Thoracic aorta (tissue), 2 donors: ENCODE measurements at regions not wholly inside any gene's neighbourhood (a gene's known extent, or its start where the extent isn't known, plus 50 kb on each side); places are given as distances from the start of the nearest gene placed in this dataset.
"Not testable (repeated sequence)": the region's sequence is repeated elsewhere in the genome, so short reads cannot be mapped to it uniquely, and the experiment has no call there.

Source experiments
- ATAC-seq: fragments of 150-250 bp; one replicate; pipeline ENCODE4 v1.8.0; 2017; ENCODE audit warnings: low read depth; ENCODE audit not compliant: insufficient number of reproducible peaks, low FRiP score
- DNase-seq: peaks from one replicate; pipeline ENCODE4 v3.0.0-alpha.2; 2020; ENCODE audit warnings: low spot score
- H3K27ac ChIP-seq, 2 donors: fragments of 200-600 bp; sonication (generic); 1 replicate in 1 of 2; 2 replicates in 1 of 2; pipeline ENCODE4 v1.5.1; 2016; ENCODE audit warnings: mild to moderate bottlenecking in 2 of 2, moderate library complexity in 2 of 2
- H3K27me3 ChIP-seq: fragments of 200-600 bp; sonication (generic); replicated peaks from 2 replicates; pipeline ENCODE4 v1.6.0; 2016; ENCODE audit warnings: mild to moderate bottlenecking; ENCODE audit not compliant: insufficient read depth
- H3K36me3 ChIP-seq: fragments of 200-600 bp; sonication (generic); one replicate; pipeline ENCODE4 v1.5.1; 2016
- H3K4me1 ChIP-seq, 2 donors: fragments of 200-600 bp; sonication (generic); 1 replicate in 1 of 2; 2 replicates in 1 of 2; pipeline versions ENCODE4 v1.5.1 to v1.6.0; 2016; ENCODE audit warnings: low read depth in 2 of 2, mild to moderate bottlenecking in 1 of 2; ENCODE audit not compliant: control insufficient read depth in 1 of 2
- H3K4me3 ChIP-seq: fragments of 200-600 bp; sonication (generic); 2 replicates; pipeline ENCODE4 v1.5.1; 2016; ENCODE audit warnings: mild to moderate bottlenecking
- H3K9me3 ChIP-seq: fragments of 200-600 bp; sonication (generic); 2 replicates; pipeline ENCODE4 v1.5.1; 2016
- TF ChIP-seq, protein P1 (sequence below): fragments of 200-600 bp; sonication (generic); IDR thresholded peaks from one replicate; pipeline ENCODE4 v1.5.1; 2019; ENCODE audit warnings: antibody characterized with exemption

DNA sequence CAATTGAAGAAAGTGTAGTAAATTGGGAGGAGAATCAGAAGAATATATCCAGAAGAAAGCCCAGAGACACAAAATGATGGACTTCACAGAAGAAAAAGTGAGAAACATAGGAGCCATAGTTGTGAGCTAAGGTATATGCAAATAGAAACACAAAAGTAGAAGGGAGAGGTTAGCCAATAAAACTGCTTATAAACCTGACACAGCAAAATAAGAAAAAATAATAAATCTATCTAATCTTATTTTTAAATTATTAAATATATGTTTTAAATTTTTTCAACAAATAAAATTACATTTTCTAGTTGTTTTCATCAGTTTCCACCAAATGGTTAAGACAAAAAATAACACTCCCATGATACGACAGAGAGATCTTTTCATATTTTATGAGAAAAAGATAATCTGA lies 903.5 kb downstream of the DNAJB9 start:
- Histone ChIP-seq H3K27ac (no peak overlapping the region), H3K36me3 (no peaks in the 10 kb centered on the region), H3K27me3 (no peaks in the 10 kb centered on the region), H3K9me3 (no peaks in the 10 kb centered on the region), H3K4me3 (no peak overlapping the region), H3K4me1 (no peaks in the 10 kb centered on the region)
- ATAC-seq (no peak), DNase-seq (no peak)
- TF ChIP-seq, protein P1, sequence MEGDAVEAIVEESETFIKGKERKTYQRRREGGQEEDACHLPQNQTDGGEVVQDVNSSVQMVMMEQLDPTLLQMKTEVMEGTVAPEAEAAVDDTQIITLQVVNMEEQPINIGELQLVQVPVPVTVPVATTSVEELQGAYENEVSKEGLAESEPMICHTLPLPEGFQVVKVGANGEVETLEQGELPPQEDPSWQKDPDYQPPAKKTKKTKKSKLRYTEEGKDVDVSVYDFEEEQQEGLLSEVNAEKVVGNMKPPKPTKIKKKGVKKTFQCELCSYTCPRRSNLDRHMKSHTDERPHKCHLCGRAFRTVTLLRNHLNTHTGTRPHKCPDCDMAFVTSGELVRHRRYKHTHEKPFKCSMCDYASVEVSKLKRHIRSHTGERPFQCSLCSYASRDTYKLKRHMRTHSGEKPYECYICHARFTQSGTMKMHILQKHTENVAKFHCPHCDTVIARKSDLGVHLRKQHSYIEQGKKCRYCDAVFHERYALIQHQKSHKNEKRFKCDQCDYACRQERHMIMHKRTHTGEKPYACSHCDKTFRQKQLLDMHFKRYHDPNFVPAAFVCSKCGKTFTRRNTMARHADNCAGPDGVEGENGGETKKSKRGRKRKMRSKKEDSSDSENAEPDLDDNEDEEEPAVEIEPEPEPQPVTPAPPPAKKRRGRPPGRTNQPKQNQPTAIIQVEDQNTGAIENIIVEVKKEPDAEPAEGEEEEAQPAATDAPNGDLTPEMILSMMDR = no peak

DNA sequence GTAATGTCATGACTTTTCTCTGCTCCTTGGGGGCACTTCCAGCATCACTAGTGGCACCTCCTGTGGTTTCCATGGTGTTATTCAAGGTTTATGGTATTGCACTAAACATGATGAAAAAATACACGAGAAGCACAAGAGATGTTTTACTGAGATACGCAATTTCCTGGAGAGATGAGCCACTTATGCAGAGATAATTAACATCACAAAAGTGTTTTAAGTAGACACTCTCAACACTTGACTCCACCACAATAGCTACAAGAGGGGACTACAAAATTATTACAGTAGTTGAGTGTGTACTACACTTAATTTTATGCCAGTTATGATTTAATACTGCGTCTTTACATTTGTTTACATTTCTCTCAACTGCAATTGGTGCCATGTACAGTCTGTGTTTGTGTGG lies 906.7 kb downstream of the DNAJB9 start:
- H3K4me1 ChIP-seq = no peaks in the 10 kb centered on the region
- DNase-seq (no peak), ATAC-seq (no peak)
- no peak overlapping the region for H3K27ac ChIP-seq
- no peaks in the 10 kb centered on the region for H3K9me3 ChIP-seq
- TF ChIP-seq, protein P1 = no peak
- no peak overlapping the region for H3K4me3 ChIP-seq
- H3K27me3 ChIP-seq = no peaks in the 10 kb centered on the region
- no peaks in the 10 kb centered on the region for H3K36me3 ChIP-seq

DNA sequence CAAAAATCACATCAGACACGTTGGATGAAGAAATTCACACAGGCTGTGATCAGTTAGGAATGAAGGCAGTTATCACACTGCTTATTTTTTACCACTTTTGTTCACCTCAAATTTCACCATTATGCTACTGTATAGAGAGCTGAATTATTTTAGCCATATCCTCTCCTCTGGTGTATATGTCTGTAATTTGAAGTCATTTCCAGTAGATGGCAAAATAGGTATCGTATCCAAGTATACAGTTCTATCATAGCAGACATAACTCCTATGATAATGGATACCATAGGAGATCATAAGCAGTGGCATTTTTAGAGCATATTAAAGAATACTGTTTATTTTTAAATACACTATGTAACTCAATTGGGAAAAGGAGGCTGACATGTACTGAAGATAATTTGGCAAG lies 909.7 kb downstream of the DNAJB9 start:
- Histone ChIP-seq H3K9me3 (no peaks in the 10 kb centered on the region), H3K4me3 (no peak overlapping the region), H3K27me3 (no peaks in the 10 kb centered on the region), H3K36me3 (no peaks in the 10 kb centered on the region), H3K27ac (no peak overlapping the region), H3K4me1 (no peaks in the 10 kb centered on the region)
- no peak for DNase-seq
- TF ChIP-seq, protein P1 = no peak
- ATAC-seq = no peak

DNA sequence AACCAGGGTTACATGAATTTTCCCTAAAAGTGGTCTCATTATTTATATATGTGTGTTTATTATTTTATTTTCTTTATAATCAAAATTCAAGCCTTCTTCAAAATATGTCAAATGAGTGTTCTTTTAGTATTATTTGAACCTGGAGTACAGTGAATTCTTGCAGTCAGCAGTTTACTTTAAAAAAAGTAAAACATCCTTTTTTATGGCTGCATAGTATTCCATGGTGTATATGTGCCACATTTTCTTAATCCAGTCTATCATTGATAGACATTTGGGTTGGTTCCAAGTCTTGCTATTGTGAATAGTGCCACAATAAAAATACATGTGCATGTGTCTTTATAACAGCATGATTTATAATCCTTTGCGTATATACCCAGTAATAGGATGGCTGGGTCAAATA lies 920.9 kb downstream of the DNAJB9 start:
- not testable (repeated sequence) for H3K9me3 ChIP-seq, H3K27me3 ChIP-seq, H3K36me3 ChIP-seq, ATAC-seq, H3K4me1 ChIP-seq, DNase-seq, H3K27ac ChIP-seq, H3K4me3 ChIP-seq

DNA sequence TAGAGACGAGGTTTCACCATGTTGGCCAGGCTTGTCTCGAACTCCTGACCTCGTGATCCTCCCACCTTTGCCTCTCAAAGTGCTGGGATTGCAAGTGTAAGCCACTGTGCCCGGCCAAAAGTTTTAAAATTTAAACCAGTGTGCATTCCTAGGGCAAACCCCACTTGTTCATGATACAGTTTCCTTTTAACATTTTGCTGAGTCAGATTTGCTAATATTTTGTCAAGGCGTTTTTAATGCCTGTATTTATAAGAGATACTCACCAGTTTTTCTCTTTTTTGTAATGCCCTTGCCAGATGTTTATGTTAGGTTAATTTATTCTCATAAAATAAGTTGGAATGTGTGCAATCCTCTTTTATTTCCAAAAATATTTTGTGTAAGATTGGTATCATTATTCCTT lies 927.4 kb downstream of the DNAJB9 start:
- no peak for ATAC-seq
- no peak overlapping the region for H3K4me3 ChIP-seq
- H3K27ac ChIP-seq = no peak overlapping the region
- H3K9me3 ChIP-seq = no peaks in the 10 kb centered on the region
- DNase-seq = no peak
- TF ChIP-seq, protein P1 = no peak
- H3K4me1 ChIP-seq = no peaks in the 10 kb centered on the region
- no peaks in the 10 kb centered on the region for H3K27me3 ChIP-seq
- no peaks in the 10 kb centered on the region for H3K36me3 ChIP-seq

DNA sequence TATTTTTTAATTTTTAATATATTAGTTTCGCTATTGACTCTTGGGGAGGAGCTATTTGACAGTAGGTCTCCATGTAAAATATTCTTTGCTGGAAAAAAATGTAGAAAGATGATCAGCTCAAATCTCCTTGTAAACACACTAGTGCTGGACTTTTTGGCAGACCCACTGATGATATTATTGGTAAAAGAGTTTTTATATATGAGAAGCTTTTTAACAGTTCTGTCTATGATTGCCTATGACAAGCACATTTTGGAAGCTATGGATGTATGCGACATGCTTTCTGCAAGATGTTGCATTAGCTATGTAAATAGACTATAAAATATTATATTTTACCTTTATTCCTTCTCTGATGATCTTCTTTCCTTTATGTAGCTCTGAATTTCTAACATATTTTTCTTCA lies 928.5 kb downstream of the DNAJB9 start:
- DNase-seq = no peak
- no peak for ATAC-seq
- Histone ChIP-seq H3K36me3 (no peaks in the 10 kb centered on the region), H3K4me3 (no peak overlapping the region), H3K9me3 (no peaks in the 10 kb centered on the region), H3K4me1 (no peaks in the 10 kb centered on the region), H3K27ac (no peak overlapping the region), H3K27me3 (no peaks in the 10 kb centered on the region)
- TF ChIP-seq, protein P1 = no peak
